Islet precursor cell (in vitro differentiated cells): ENCODE measurements at regions not wholly inside any gene's neighbourhood (a gene's known extent, or its start where the extent isn't known, plus 50 kb on each side); places are given as distances from the start of the nearest gene placed in this dataset.
A peak's percentile ranks its signal among the peaks of the same experiment; 100 is the strongest.

Source experiments
- DNase-seq: peaks from one replicate; pipeline ENCODE4 v3.0.0-alpha.2; 2018

DNA sequence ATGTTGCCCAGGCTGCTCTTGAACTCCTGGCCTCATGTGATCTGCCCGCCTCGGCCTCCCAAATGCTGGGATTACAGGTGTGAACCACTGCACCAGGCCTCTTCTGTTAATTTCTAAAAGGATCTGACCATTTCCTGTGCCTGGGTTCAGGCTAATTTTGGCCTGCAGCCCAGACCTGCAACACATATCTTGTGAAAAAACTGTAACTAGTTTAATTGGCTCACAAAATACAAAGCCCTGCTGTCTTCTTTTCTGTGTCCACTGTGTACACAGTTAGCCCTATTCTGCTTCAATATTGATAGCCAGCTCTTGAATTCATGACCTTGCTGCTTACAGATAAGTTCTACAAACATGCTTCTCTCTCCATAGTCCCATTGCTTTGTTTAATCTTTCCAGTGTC, 753.5 kb downstream of the PDHA2 start:
- DNase-seq: no peak

DNA sequence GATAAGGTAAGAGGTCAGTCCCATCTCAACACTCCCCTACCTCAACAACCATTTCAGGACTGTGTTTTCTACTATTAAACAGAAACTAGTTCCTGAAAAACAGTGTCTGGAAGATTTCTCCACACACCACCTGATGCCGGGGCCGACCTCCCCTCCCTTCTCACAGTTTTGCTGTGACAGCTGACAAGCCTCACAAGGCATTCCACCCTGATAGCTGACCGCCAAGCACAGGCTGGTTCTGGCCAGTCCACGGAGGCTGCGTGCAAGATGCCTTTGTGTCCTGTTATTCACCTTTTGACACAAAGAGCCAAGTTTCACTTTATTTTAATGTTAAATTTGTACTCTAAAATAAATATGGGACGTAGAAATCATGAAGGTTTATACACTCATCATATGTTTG, 758.6 kb downstream of the PDHA2 start:
- DNase-seq: peak; percentile 80

DNA sequence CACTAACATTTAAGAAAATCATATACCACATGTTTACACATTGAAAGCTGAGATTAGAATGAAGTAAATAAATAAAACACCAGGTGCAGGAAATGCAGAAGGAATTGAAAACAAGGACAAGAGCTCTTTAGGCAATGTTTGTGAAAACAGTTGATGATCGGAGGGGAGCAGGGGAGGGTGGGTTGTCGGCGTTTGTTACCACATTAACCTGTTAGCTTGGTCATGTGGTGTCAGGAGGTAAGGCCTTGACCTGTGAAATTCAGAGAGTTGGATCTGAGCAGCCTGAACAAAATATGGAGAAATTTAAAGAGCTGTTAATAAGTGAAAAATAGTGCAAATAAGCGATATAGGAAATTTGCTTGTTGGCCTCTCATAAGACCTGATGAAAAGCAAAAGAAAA, 759.9 kb downstream of the PDHA2 start:
- DNase-seq: no peak

DNA sequence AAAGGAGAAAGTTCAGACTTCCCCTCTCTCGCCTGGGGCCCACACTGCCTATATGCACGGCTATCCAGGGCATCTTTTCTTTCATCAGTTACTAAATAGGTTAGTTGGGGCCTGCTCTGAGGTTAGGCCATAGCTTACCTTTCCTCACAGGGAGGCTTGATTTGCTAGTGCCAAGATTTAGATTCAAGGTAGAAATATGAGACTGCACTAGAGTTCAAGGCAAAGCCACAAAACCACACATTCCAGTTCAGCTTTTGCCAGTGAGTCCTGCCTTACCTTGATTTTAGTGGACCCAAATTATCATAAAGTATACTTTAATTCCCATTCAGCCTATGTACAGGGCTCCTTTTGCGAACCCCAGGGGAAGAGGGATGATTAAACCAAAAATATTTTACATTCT, 762.8 kb downstream of the PDHA2 start:
- DNase-seq: no peak

DNA sequence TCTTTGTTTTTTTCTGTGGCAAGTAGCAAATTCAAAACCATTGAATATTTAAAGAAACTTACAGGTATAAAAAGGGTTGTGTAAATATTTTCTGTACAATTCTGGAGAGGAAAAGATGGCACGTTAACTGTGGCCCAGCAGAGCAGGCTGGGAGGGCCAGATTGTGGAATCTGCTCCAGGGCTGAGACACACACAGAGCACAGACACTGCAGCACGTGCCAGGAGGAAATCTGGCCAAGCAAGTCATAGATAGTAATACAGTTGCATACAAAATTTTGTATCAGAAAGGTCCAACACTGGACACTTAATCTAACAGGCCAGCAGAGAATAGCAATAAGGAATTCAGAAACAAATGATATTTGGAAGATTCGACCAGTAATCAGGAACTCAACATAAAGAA, 763.7 kb downstream of the PDHA2 start:
- DNase-seq: no peak

DNA sequence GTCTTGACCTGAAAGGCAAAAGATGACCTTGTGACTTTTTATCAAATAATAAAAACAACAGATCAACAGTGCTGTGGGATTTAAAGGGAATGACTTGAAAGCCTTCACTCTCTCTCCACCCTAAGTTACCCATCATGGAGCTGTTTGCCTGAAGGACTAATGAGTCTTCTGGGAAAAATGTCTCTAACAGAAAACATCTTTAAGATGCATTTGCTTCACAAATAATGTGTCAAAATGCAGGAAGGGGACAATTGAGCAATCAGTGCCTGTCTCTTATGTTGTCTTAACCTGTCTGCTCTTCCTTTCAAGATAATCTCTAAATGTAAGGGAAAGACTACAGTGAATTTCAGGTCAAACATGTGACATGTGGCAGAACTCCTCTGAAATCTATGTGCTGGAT, 766.6 kb downstream of the PDHA2 start:
- DNase-seq: no peak

DNA sequence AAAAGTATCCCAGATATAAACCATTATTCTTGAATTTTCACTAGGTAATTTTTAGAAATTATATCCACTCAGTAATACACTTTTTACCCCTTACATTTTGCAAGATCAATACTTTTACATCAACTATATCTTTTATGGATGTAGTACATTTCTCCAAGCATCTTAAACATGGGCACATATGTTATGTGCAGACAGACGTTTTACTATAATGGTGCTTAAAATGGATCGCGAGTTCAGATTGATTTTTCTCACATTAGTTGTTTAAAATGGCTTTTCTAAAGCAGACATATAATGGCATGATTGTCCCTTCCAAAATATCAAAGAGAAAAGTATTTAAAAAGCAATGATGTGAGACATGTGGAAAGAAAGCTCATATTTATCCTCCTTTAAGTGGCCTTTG, 786.1 kb downstream of the PDHA2 start:
- no peak for DNase-seq

DNA sequence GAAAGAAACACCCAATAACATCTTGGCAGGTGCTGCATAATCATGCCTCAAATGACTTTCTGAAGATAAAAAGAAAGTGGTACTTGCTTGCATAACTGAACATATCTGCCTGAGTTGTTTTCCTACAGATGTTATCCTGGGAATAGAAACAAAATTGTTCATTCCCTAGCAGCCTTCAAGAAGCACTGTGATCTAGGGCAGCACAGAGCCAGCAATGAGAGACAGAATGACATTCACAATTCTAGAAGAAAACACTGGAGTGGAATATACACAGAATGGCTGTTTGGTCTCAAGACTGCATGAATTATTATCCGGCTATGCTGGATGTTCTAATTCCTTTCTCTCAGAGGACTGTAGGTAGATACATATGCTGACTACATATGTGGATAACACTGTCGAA, 790.9 kb downstream of the PDHA2 start:
- DNase-seq: no peak

DNA sequence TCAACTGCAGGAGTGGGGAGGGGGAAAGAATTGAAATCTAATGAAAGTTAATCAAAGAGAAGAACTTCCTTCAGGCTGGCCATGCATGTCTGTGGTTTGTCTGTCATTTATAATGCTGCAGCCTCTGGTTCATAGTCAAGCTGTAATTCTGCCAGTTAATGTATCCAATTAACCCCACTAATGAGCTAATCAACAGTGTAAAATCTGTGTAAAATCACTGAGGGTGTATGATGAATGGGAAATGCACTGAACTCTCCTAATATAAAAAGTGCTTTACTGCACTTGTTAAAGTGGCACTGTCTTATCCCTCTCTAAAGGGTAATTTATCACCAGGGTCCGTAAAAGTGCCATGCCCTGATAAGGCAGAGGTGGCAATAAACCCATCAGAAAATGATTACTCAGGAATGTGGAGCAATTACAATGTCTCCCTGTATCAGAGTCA, 798.1 kb downstream of the PDHA2 start:
- DNase-seq: no peak

DNA sequence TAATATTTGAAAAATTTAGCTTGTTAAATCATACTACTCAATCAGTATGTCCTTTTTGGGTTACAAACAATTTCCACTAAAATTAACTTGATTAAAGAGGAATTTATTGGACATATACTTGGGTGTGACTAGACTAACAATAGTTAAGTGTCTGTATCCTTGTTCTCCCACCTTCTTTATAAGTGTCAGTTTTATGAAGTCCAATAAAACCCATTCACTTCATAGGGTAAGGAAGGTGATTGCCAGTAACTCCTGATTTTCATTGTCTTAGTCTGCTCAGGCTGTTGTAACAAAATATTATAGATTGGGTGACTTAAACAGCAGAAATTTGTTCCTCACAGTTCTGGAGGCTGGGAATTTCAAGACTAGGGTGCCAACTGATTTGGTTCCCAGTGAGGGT, 800.0 kb downstream of the PDHA2 start:
- DNase-seq: no peak

DNA sequence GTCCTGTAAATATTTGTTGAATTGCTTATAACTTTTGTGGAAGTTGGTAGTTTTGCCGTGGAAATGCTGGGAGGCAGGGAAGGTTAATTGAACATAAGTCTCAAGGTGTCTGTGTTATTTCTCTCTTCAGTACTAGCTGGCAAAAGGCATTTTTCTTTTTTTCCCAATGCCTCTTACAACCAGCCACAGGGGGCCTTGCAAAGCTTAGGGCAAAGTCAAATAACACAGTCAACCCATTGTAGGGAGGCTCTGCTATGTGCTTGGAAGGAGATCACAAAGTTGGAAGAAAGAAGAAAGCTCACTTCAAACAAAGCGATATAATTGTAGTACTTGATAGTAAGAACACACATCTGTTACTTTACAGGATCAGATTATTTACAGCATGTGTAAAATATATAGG, 802.6 kb downstream of the PDHA2 start:
- peak; percentile 55 for DNase-seq

DNA sequence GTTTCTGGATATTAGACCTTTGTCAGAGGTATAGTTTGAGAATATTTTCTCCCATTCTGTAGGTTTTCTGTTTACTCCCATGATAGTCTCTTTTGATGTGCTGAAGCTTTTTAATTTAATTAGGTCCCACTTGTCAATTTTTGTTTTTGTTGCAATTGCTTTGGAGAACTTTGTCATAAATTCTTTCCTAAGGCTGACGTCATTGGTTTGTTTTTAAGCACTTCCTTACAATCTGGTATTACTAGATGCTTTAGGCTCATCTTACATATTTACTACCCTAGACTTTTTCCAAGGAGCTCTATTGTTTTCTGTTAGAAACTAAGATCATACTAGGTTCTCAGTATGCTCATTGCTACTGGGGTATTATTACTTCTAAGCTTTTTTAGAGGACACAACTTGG, 806.3 kb downstream of the PDHA2 start:
- no peak for DNase-seq

DNA sequence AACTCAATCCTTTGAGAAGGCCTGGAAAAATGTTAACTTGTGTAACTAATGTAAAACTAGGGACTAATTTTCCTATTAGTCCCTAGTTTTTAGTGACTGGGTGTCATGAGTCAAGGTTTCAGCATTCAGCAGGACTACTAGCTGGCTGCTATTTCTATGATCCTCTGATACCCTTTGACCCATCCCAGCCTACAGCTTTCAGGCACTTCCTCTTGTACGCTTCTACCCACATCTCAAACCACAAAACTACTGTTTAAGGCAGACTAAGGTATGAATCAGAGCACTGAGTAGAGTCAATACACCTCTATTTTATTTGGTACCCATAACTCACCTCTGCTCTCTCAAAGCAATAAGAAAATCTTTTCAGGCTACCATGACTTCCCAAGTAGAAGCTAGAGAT, 809.6 kb downstream of the PDHA2 start:
- peak; percentile 89 for DNase-seq

DNA sequence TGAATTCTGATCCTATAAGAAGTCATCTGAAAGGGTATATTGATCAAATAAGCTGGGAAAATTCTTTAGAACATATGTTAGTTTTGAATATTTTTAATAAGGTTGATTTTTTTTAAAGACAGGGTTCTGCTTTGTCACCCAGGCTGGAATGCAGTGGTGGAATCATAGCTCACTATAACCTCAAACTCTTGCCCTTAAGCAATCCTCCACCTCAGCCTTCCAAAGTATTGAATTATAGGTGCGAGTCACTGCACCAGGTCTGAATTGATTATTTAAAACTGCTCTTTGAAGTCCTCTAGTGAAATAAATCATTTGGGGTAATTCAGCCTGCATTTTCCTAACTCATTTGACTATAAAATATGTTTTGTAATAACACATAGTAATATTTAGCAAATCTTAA, 812.3 kb downstream of the PDHA2 start:
- DNase-seq: no peak

DNA sequence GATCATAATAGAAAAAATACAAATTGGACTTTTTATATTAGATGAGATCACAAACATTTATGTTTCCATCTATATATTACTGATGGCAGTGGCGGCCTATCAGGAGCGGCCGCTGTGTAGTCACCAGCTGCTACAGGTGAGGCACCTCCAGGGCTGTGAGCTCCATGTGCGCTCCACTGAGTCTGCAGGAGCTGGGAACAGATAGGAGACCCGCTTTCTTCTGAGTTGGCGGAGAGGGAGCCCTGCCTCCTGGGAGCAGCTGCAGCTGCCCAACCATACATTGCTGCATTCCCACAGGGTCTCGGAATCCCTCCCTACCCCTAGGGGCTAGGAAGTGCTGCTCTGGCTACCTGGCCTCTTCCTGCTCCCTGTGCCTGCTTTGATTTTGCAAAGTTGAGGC, 812.9 kb downstream of the PDHA2 start:
- no peak for DNase-seq

DNA sequence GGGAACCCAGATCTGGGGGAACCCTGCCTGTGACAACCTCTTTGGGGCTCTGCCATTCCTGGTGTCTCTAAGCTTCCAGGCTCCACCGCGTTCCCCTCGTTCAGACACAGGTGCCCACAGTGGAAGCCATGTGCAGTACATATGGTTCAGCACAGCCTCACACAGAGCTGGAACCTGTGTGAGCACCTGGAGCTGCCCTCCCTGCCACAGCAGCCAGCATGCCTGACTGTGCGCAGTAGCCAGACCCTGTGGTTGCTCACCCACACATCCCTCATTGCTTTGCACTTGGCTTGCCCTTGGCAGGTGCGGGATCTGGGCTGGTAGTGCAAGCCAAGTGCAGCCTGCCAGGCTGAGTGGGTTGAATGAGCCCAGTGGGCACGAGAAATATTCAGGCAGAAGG, 814.2 kb downstream of the PDHA2 start:
- DNase-seq: no peak

DNA sequence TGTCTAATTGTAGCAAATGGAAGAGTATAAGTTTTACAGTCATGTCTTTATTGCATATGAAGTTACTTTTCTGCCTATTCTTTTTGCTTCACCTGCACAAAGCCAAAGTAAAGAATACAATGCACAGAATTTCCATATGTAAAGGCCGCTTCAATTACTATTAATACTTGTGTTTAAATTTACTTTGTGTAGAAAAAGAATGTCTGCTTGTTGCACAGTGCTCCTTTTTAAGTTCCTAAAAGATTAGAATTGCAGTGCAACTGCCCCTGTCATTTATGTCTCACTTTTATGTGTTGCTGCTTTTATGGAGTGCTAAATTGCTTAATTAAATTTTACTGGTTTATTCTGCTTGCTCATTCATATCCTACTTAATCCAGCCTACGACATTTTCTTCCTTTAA, 830.5 kb downstream of the PDHA2 start:
- no peak for DNase-seq

DNA sequence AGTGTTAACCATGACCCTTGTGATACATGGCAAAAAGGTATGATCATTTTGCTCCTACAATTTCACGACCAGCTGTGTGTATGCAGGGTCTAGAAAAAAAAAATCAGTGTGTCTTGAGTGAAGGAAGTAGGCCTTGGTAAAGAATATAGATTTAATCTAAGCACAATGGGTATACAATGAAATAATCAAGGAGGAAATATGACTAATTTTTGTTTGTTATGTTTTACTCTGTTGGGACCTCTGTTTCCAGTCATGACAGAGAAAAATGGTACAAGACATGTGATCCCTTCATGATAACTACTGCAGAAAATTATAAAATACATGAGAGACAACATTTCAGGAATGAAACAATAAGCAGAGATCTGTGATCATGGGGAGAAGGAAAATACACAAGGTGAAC, 835.5 kb downstream of the PDHA2 start:
- no peak for DNase-seq

DNA sequence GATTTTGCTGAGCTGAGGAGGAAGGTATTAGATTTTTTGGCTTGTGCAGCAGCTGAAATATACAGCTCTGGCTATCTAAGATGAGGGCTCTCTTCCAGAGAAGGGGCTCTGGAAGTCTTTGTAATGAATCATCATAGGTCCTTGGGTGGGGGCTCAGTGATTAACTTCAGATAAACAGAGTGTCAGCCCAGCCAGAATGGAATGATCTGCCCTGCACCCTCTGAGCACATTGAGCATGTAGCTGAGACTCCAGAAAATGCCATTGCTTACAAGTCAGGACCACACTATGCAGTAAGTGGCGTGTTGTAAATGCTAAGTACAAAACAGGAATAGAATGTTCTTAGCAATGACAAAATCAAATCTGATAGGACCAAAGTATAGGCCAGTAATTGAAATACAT, 836.0 kb downstream of the PDHA2 start:
- peak; percentile 64 for DNase-seq

DNA sequence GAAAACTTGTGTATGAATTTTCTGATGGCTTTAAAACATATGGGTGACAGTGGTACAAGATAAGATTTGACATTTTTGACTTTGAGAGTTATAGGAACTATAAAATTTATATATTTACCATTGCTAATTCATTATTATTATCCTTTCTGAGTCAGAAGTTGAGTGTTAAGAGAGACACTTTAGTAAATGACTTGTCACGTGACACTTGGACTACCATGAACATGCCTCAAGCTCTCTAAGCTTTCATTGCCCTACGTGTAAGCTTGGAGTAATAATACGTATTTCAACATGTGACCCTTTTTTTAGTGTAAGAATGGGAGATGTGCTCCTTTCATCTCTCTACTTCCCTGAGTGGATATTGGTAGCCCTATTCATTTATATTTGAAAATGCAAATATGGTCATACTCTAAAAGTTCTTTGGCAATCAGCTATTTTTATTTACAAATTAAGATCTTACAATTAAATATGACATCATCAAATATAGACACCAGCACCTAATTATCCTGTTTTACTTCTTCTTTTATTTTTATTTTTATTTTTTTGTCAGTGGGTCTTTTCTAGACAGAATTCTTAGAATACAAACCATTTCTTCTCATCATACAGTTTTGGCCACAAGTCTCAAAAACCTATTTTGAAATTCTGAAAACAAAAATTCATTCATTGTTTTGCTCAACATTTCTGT, 837.0 kb downstream of the PDHA2 start:
- DNase-seq: no peak

DNA sequence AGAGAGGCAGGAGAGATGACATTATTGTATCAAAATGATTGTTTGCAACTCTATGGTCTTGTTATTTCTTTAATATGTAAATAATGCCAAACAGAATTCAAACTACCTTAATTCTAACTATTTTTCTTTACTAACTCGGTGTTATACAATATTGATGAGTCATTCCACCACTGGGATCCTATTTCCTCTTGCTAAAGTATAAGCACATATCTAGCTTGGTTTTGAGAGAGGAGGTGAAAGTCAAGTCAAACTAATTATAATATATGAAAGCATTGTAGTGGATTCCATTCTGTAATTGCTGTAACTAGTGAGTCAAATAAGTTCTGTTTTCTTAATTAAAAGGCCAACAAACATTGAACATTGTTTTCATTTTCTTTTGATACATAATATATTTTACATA, 837.6 kb downstream of the PDHA2 start:
- no peak for DNase-seq

DNA sequence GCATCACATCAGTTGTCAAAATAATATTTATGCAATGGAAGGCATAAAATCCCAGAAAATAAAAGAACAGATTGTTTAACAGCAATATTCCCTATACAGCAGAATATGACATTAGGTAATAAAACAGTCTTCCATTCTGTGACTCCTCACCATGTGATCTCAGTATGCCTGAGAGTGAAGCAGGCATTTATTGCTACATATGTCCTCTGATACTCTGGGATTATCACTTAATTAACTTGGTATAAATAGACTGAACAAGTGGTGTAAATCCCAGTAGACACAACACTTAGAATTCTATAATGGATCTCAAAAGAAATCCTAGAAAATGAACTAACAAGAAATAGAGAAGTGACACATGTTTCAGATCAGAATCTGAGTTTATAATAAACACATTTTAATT, 841.3 kb downstream of the PDHA2 start:
- no peak for DNase-seq

DNA sequence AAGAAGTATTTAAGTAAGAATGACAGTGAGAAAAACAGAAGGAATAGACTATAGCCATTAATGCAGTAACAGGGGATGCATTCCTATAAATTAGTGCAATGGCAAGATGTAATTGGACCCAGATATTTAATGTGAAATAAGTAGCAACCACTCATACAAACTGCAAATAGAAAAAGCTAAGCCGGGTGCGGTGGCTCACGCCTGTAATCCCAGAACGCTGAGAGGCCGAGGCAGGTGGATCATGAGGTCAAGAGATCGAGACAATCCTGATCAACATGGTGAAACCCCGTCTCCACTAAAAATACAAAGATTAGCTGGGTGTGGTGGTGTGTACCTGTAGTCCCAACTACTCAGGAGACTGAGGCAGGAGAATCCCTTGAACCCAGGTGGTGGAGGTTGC, 845.8 kb downstream of the PDHA2 start:
- DNase-seq: no peak

DNA sequence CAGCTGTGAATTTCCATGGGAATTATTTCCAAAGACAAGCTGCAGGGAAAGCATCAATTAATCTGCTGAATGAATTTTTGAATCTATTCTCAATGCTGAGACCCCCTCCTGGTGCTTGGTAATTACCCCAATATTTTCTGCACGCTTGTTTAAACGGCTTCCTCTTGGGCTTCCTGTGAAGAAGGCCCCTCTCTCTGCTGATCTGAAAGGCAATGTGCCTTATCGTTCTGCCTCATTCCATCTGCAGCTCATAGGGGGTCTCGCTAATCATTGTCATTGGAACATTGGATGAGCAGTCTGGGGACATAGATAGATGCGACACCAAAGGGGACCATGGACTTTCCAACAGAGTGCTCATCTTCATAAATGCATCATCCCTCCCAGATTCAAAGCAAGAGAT, 851.6 kb downstream of the PDHA2 start:
- DNase-seq: no peak

DNA sequence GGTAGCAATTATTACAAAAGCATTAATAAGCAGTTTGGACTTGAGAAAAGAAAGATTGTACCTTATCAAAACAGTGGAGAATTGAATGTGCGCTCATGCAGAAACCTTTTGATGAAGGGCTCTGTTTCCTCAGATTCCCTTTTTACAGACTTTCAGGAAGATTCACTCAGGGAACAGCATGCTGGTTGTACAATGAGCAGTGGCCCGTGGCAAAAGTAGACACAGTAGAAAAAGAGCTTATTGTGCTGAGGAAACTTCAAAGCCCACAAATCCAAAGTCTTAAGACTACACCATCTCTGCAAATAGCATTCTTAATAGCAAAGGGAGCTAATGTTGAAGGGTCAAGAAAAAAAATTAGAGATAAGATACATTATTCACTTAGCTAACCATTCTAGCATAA, 858.9 kb downstream of the PDHA2 start:
- DNase-seq: no peak

DNA sequence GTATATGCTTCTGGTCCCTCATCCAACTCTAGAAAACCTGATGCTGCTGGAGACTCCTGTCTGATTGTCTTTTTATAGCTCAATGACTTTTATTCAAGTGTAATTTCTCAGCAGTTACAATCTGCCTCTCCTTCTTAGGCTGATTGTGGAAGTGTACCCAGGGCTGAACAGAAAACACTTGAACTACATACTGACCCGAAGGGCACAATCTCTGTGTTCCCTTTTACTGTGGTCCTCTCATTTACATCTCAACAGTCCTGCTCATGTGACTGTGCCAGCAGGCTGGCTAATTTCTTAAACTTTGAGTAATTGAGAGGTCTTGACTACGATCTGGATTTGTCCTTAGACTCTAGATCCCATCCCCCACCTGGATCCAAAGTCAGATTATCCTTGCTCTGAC, 863.4 kb downstream of the PDHA2 start:
- no peak for DNase-seq
